ENCODE measurements at regions not wholly inside any gene's neighbourhood (a gene's known extent, or its start where the extent isn't known, plus 50 kb on each side); places are given as distances from the start of the nearest gene placed in this dataset.
"Not testable (repeated sequence)": the region's sequence is repeated elsewhere in the genome, so short reads cannot be mapped to it uniquely, and the experiment has no call there.

- H3K4me3 ChIP-seq (ENCODE audit: low read depth, low read length); DNase-seq (ENCODE audit: low read depth): not testable (repeated sequence)
These were observed 81.1 kb upstream of the VKORC1L1 start for GRCh38 chr7:65791788-65792187.

GRCh38 chr7:65792726-65793125 is 80.1 kb upstream of the VKORC1L1 start:
- H3K4me3 ChIP-seq (ENCODE audit: low read depth, low read length); DNase-seq (ENCODE audit: low read depth): not testable (repeated sequence)

GRCh38 chr7:65794671-65795391 is 78.0 kb upstream of the VKORC1L1 start:
- peak; percentile 40 for DNase-seq (ENCODE audit: low read depth)
- not testable (repeated sequence) for H3K4me3 ChIP-seq (ENCODE audit: low read depth, low read length)

GRCh38 chr7:65795392-65795716 is 77.5 kb upstream of the VKORC1L1 start:
- not testable (repeated sequence) for DNase-seq (ENCODE audit: low read depth); H3K4me3 ChIP-seq (ENCODE audit: low read depth, low read length)

GRCh38 chr7:65796205-65796604 is 76.7 kb upstream of the VKORC1L1 start:
- DNase-seq (ENCODE audit: low read depth): no peak
- no peak overlapping the region for H3K4me3 ChIP-seq (ENCODE audit: low read depth, low read length)
- TF ChIP-seq CTCF (conservative IDR thresholded peaks at IDR 0.05; ENCODE audit: low read depth, low read length): no peak

GRCh38 chr7:65797086-65797485 is 75.8 kb upstream of the VKORC1L1 start:
- not testable (repeated sequence) for DNase-seq (ENCODE audit: low read depth); H3K4me3 ChIP-seq (ENCODE audit: low read depth, low read length)

- DNase-seq (ENCODE audit: low read depth); H3K4me3 ChIP-seq (ENCODE audit: low read depth, low read length): not testable (repeated sequence)
These were observed 75.3 kb upstream of the VKORC1L1 start for GRCh38 chr7:65797566-65797965.

- DNase-seq (ENCODE audit: low read depth): peak; percentile 22
- no peak overlapping the region for H3K4me3 ChIP-seq (ENCODE audit: low read depth, low read length)
- TF ChIP-seq CTCF (conservative IDR thresholded peaks at IDR 0.05; ENCODE audit: low read depth, low read length): no peak
These were observed 74.5 kb upstream of the VKORC1L1 start for GRCh38 chr7:65798111-65799075.

- DNase-seq (ENCODE audit: low read depth); H3K4me3 ChIP-seq (ENCODE audit: low read depth, low read length): not testable (repeated sequence)
These were observed 72.7 kb upstream of the VKORC1L1 start for GRCh38 chr7:65800191-65800590.

- H3K4me3 ChIP-seq (ENCODE audit: low read depth, low read length): no peak overlapping the region
- DNase-seq (ENCODE audit: low read depth): no peak
- TF ChIP-seq CTCF (conservative IDR thresholded peaks at IDR 0.05; ENCODE audit: low read depth, low read length): no peak
These were observed 72.0 kb upstream of the VKORC1L1 start for GRCh38 chr7:65800890-65801341.

All from epithelial cell of proximal tubule (primary cell).